K562 (cell line): ENCODE measurements at regions not wholly inside any gene's neighbourhood (a gene's known extent, or its start where the extent isn't known, plus 50 kb on each side); places are given as distances from the start of the nearest gene placed in this dataset.

Experiments used
- BHLHE40 ChIP-seq: IDR thresholded peaks from 2 replicates; pipeline ENCODE4 v1.6.1; 2011; ENCODE audit warnings: low read length, improper control_type of control experiment
- E2F3 ChIP-seq: fragments of 250-450 bp; sonication (Bioruptor Pico); IDR thresholded peaks from 2 replicates; pipeline ENCODE4 v1.4.0; 2020; ENCODE audit warnings: mild to moderate bottlenecking
- GABPB1 ChIP-seq: sonication (generic); formaldehyde crosslinking; IDR thresholded peaks from 2 replicates; pipeline ENCODE4 v1.8.0; 2022; ENCODE audit warnings: mild to moderate bottlenecking, missing genetic modification reagents
- IRF2 ChIP-seq: sonication (generic); formaldehyde crosslinking; IDR thresholded peaks from 2 replicates; pipeline ENCODE4 v1.8.1; 2022; ENCODE audit warnings: mild to moderate bottlenecking, missing genetic modification reagents
- MCM5 ChIP-seq: fragments of 450-650 bp; IDR thresholded peaks from 2 replicates; pipeline ENCODE4 v1.6.1; 2016; ENCODE audit warnings: low read depth
- NFIC ChIP-seq: fragments of 450-650 bp; IDR thresholded peaks from 2 replicates; pipeline ENCODE4 v1.6.1; 2017; ENCODE audit warnings: mild to moderate bottlenecking, inconsistent platforms
- RAD21 ChIP-seq, 2 experiments: fragments of 250-450 bp in 1 of 2; fragments of 450-650 bp in 1 of 2; sonication (Bioruptor Pico) in 1 of 2; formaldehyde crosslinking in 1 of 2; IDR thresholded peaks in 1 of 2; conservative IDR thresholded peaks in 1 of 2; 2 replicates each; pipeline versions ENCODE4 v1.4.0 to v1.8.0; 2020 to 2022; ENCODE audit warnings: mild to moderate bottlenecking in 2 of 2, moderate library complexity in 1 of 2
- SMARCA5 ChIP-seq: fragments of 450-650 bp; IDR thresholded peaks from 2 replicates; pipeline ENCODE4 v1.6.1; 2016
- SOX6 ChIP-seq: fragments of 450-650 bp; IDR thresholded peaks from 2 replicates; pipeline ENCODE4 v1.6.1; 2014; ENCODE audit warnings: mild to moderate bottlenecking
- TCF3 ChIP-seq: sonication (generic); formaldehyde crosslinking; IDR thresholded peaks from 2 replicates; pipeline ENCODE4 v1.4.0; 2020; ENCODE audit warnings: mild to moderate bottlenecking, missing genetic modification reagents
- ZNF274 ChIP-seq: IDR thresholded peaks from 2 replicates; pipeline ENCODE4 v1.6.1; 2011; ENCODE audit warnings: low read depth, mild to moderate bottlenecking, low read length, moderate library complexity, borderline replicate concordance
- TF ChIP-seq, protein P1 (sequence below), 2 experiments: fragments of 150-350 bp in 1 of 2; IDR thresholded peaks; 2 replicates each; pipeline ENCODE4 v1.6.1; 2012 to 2016; ENCODE audit warnings: low read depth in 2 of 2, low read length in 2 of 2, mild to moderate bottlenecking in 1 of 2, moderate library complexity in 1 of 2
- TF ChIP-seq, protein P2 (sequence below): sonication (generic); formaldehyde crosslinking; IDR thresholded peaks from 2 replicates; pipeline ENCODE4 v1.8.1; 2023; ENCODE audit warnings: mild to moderate bottlenecking, missing genetic modification reagents
- TF ChIP-seq, protein P3 (sequence below): fragments of 450-650 bp; formaldehyde crosslinking; IDR thresholded peaks from 2 replicates; pipeline ENCODE4 v1.4.0; 2020; ENCODE audit warnings: mild to moderate bottlenecking, moderate library complexity
- TF ChIP-seq, protein P4 (sequence below): fragments of 450-650 bp; conservative IDR thresholded peaks from 2 replicates; pipeline ENCODE4 v1.6.1; 2016; ENCODE audit warnings: missing genetic modification characterization, low read depth, mild to moderate bottlenecking, control low read depth, missing compliant biosample characterization
- TF ChIP-seq, protein P5 (sequence below): fragments of 450-650 bp; formaldehyde crosslinking; IDR thresholded peaks from 2 replicates; pipeline ENCODE4 v1.4.0; 2020; ENCODE audit warnings: mild to moderate bottlenecking, moderate library complexity
- TF ChIP-seq, protein P6 (sequence below): sonication (generic); formaldehyde crosslinking; IDR thresholded peaks from 2 replicates; pipeline ENCODE4 v1.9.0; 2022; ENCODE audit warnings: mild to moderate bottlenecking, missing genetic modification reagents
- TF ChIP-seq, protein P7 (sequence below): sonication (generic); IDR thresholded peaks from 2 replicates; pipeline ENCODE4 v1.6.1; 2016

DNA sequence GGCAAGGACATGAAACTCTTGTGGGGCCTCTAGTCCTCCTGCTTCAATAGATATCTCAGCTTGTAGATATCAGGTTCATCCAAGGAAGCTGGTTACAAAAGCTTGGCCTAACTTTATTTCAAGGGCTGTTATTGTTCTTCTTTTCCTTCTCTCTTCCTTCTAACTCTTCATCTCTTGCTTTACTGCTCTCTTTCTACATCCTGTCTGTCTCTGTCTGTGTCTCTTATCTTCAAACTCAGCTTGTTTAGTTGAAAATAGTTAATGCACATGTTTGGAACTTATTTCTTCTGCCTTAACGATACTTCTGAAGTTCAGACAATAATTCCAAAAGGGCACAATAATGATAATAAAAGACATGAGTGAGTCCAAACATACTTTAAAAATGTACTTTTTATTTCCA lies 393.9 kb downstream of the NXPH1 start (continued):
- TF ChIP-seq, protein P1, sequence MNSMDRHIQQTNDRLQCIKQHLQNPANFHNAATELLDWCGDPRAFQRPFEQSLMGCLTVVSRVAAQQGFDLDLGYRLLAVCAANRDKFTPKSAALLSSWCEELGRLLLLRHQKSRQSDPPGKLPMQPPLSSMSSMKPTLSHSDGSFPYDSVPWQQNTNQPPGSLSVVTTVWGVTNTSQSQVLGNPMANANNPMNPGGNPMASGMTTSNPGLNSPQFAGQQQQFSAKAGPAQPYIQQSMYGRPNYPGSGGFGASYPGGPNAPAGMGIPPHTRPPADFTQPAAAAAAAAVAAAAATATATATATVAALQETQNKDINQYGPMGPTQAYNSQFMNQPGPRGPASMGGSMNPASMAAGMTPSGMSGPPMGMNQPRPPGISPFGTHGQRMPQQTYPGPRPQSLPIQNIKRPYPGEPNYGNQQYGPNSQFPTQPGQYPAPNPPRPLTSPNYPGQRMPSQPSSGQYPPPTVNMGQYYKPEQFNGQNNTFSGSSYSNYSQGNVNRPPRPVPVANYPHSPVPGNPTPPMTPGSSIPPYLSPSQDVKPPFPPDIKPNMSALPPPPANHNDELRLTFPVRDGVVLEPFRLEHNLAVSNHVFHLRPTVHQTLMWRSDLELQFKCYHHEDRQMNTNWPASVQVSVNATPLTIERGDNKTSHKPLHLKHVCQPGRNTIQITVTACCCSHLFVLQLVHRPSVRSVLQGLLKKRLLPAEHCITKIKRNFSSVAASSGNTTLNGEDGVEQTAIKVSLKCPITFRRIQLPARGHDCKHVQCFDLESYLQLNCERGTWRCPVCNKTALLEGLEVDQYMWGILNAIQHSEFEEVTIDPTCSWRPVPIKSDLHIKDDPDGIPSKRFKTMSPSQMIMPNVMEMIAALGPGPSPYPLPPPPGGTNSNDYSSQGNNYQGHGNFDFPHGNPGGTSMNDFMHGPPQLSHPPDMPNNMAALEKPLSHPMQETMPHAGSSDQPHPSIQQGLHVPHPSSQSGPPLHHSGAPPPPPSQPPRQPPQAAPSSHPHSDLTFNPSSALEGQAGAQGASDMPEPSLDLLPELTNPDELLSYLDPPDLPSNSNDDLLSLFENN (IDR thresholded peaks at IDR 0.05; ENCODE audit: low read depth in 2 of 2, low read length in 2 of 2) = no peak
- TF ChIP-seq RAD21 (CRISPR knock-in tag; conservative IDR thresholded peaks at IDR 0.05 in 1 of 2, IDR thresholded peaks at IDR 0.05 in 1 of 2) = no peak
- no peak for TF ChIP-seq E2F3 (CRISPR knock-in tag)
- TF ChIP-seq, protein P2, sequence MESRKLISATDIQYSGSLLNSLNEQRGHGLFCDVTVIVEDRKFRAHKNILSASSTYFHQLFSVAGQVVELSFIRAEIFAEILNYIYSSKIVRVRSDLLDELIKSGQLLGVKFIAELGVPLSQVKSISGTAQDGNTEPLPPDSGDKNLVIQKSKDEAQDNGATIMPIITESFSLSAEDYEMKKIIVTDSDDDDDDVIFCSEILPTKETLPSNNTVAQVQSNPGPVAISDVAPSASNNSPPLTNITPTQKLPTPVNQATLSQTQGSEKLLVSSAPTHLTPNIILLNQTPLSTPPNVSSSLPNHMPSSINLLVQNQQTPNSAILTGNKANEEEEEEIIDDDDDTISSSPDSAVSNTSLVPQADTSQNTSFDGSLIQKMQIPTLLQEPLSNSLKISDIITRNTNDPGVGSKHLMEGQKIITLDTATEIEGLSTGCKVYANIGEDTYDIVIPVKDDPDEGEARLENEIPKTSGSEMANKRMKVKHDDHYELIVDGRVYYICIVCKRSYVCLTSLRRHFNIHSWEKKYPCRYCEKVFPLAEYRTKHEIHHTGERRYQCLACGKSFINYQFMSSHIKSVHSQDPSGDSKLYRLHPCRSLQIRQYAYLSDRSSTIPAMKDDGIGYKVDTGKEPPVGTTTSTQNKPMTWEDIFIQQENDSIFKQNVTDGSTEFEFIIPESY (CRISPR knock-in tag) = no peak
- no peak for TF ChIP-seq GABPB1 (CRISPR knock-in tag)
- TF ChIP-seq IRF2 (CRISPR knock-in tag) = no peak
- TF ChIP-seq, protein P3, sequence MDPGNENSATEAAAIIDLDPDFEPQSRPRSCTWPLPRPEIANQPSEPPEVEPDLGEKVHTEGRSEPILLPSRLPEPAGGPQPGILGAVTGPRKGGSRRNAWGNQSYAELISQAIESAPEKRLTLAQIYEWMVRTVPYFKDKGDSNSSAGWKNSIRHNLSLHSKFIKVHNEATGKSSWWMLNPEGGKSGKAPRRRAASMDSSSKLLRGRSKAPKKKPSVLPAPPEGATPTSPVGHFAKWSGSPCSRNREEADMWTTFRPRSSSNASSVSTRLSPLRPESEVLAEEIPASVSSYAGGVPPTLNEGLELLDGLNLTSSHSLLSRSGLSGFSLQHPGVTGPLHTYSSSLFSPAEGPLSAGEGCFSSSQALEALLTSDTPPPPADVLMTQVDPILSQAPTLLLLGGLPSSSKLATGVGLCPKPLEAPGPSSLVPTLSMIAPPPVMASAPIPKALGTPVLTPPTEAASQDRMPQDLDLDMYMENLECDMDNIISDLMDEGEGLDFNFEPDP = no peak
- no peak for TF ChIP-seq MCM5
- TF ChIP-seq, protein P4, sequence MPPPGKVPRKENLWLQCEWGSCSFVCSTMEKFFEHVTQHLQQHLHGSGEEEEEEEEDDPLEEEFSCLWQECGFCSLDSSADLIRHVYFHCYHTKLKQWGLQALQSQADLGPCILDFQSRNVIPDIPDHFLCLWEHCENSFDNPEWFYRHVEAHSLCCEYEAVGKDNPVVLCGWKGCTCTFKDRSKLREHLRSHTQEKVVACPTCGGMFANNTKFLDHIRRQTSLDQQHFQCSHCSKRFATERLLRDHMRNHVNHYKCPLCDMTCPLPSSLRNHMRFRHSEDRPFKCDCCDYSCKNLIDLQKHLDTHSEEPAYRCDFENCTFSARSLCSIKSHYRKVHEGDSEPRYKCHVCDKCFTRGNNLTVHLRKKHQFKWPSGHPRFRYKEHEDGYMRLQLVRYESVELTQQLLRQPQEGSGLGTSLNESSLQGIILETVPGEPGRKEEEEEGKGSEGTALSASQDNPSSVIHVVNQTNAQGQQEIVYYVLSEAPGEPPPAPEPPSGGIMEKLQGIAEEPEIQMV (tag) = no peak
- TF ChIP-seq TCF3 (CRISPR knock-in tag) = peak; percentile 34; the same call in 1 of the 2 replicates
- peak; percentile 32; the same call in 1 of the 2 replicates for TF ChIP-seq SOX6
- no peak for TF ChIP-seq ZNF274
- TF ChIP-seq, protein P5, sequence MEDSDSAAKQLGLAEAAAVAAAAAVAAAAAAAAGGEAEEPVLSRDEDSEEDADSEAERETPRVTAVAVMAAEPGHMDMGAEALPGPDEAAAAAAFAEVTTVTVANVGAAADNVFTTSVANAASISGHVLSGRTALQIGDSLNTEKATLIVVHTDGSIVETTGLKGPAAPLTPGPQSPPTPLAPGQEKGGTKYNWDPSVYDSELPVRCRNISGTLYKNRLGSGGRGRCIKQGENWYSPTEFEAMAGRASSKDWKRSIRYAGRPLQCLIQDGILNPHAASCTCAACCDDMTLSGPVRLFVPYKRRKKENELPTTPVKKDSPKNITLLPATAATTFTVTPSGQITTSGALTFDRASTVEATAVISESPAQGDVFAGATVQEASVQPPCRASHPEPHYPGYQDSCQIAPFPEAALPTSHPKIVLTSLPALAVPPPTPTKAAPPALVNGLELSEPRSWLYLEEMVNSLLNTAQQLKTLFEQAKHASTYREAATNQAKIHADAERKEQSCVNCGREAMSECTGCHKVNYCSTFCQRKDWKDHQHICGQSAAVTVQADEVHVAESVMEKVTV (CRISPR knock-in tag) = no peak
- 0 out of 2 replicates have a peak, but pooled peaks have one; percentile 48 for TF ChIP-seq SMARCA5
- TF ChIP-seq, protein P6, sequence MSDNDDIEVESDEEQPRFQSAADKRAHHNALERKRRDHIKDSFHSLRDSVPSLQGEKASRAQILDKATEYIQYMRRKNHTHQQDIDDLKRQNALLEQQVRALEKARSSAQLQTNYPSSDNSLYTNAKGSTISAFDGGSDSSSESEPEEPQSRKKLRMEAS = no peak
- no peak for TF ChIP-seq NFIC
- TF ChIP-seq, protein P7, sequence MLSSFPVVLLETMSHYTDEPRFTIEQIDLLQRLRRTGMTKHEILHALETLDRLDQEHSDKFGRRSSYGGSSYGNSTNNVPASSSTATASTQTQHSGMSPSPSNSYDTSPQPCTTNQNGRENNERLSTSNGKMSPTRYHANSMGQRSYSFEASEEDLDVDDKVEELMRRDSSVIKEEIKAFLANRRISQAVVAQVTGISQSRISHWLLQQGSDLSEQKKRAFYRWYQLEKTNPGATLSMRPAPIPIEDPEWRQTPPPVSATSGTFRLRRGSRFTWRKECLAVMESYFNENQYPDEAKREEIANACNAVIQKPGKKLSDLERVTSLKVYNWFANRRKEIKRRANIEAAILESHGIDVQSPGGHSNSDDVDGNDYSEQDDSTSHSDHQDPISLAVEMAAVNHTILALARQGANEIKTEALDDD = no peak
- no peak for TF ChIP-seq BHLHE40
